ENCODE measurements at regions not wholly inside any gene's neighbourhood (a gene's known extent, or its start where the extent isn't known, plus 50 kb on each side); places are given as distances from the start of the nearest gene placed in this dataset.

- H3K4me3 ChIP-seq (replicated peaks in 1 of 2; ENCODE audit: low read depth in 2 of 2, low read length in 2 of 2) = no peak overlapping the region
- TF ChIP-seq CTCF (IDR thresholded peaks at IDR 0.05; ENCODE audit: low read depth, low read length) = no peak
- no peak for DNase-seq (ENCODE audit: low read depth in 2 of 2)
These were observed 760.9 kb downstream of the KCNJ18 start for GRCh38 chr17:22453181-22453580.

- no peak for DNase-seq (ENCODE audit: low read depth in 2 of 2)
- TF ChIP-seq CTCF (IDR thresholded peaks at IDR 0.05; ENCODE audit: low read depth, low read length) = no peak
- H3K4me3 ChIP-seq (replicated peaks in 1 of 2; ENCODE audit: low read depth in 2 of 2, low read length in 2 of 2) = no peak overlapping the region
These were observed 762.0 kb downstream of the KCNJ18 start for GRCh38 chr17:22454070-22454999.

GRCh38 chr17:22459331-22459952 lies 767.1 kb downstream of the KCNJ18 start:
- no peak for DNase-seq (ENCODE audit: low read depth in 2 of 2)
- TF ChIP-seq CTCF (IDR thresholded peaks at IDR 0.05; ENCODE audit: low read depth, low read length) = no peak

GRCh38 chr17:22459953-22460350 lies 767.6 kb downstream of the KCNJ18 start:
- H3K4me3 ChIP-seq (replicated peaks in 1 of 2; ENCODE audit: low read depth in 2 of 2, low read length in 2 of 2) = no peak overlapping the region
- no peak for TF ChIP-seq CTCF (IDR thresholded peaks at IDR 0.05; ENCODE audit: low read depth, low read length)
- no peak for DNase-seq (ENCODE audit: low read depth in 2 of 2)

More at GRCh38 chr17:22459331-22459952, 767.1 kb downstream of the KCNJ18 start:
- H3K4me3 ChIP-seq (replicated peaks in 1 of 2; ENCODE audit: low read depth in 2 of 2, low read length in 2 of 2) = no peak overlapping the region

- no peak for TF ChIP-seq CTCF (IDR thresholded peaks at IDR 0.05; ENCODE audit: low read depth, low read length)
- H3K4me3 ChIP-seq (replicated peaks in 1 of 2; ENCODE audit: low read depth in 2 of 2, low read length in 2 of 2) = no peak overlapping the region
- DNase-seq (ENCODE audit: low read depth in 2 of 2) = no peak
These were observed 768.2 kb downstream of the KCNJ18 start for GRCh38 chr17:22460461-22461063.

- DNase-seq (ENCODE audit: low read depth in 2 of 2) = no peak
- TF ChIP-seq CTCF (IDR thresholded peaks at IDR 0.05; ENCODE audit: low read depth, low read length) = no peak
- H3K4me3 ChIP-seq (replicated peaks in 1 of 2; ENCODE audit: low read depth in 2 of 2, low read length in 2 of 2) = no peak overlapping the region
These were observed 769.3 kb downstream of the KCNJ18 start for GRCh38 chr17:22461460-22462145.
